MM.1S (cell line): ENCODE measurements at regions not wholly inside any gene's neighbourhood (a gene's known extent, or its start where the extent isn't known, plus 50 kb on each side); places are given as distances from the start of the nearest gene placed in this dataset.

Experiments
- CTCF ChIP-seq: fragments of 300-600 bp; sonication (generic); IDR thresholded peaks from 2 replicates; pipeline ENCODE4 v1.5.1; 2016; ENCODE audit warnings: antibody characterized with exemption, low read length, mixed read lengths
- EZH2 ChIP-seq: fragments of 300-600 bp; sonication (generic); optimal IDR thresholded peaks from 2 replicates; pipeline ENCODE3; 2017; ENCODE audit warnings: low read depth, mild to moderate bottlenecking, antibody characterized with exemption, low read length, mixed read lengths
- EZH2phosphoT487 ChIP-seq: fragments of 300-600 bp; sonication (generic); IDR thresholded peaks from 2 replicates; pipeline ENCODE4 v1.6.1; 2018; ENCODE audit warnings: antibody characterized with exemption, low read length

DNA sequence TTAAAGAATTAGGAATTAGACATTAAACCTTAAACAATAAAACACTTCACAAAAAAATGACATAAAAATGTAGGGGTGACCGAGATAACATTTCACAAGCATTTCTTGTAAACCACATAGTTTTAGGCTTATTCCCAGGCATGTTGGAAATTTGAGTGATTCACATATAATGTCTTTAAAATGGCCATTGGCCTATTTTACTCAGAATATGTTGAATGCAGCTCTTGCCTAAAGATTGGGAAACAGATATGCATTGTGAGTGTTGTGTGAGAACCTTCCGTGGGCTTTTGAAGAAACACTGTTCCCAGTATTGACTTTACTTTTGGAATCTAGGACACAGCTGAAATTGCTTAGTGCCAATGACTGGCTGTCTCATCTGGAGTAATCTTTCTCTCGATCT is 79.6 kb downstream of the ARL5B start:
- TF ChIP-seq EZH2: no peak
- no peak for TF ChIP-seq CTCF
- no peak for TF ChIP-seq EZH2phosphoT487
